H1 (cell line): ENCODE measurements at regions not wholly inside any gene's neighbourhood (a gene's known extent, or its start where the extent isn't known, plus 50 kb on each side); places are given as distances from the start of the nearest gene placed in this dataset.

Experiments used
- CTCF ChIA-PET: fragments of 300-600 bp; sonication (Branson Sonifier 250); formaldehyde crosslinking; loops from one replicate; lab custom pipeline; 2021; ENCODE audit not compliant: partially characterized antibody; lab: Charles Lee
- POLR2A ChIA-PET: fragments of 300-600 bp; sonication (Branson Sonifier 250); formaldehyde crosslinking; loops from one replicate; lab custom pipeline; 2021; ENCODE audit warnings: inconsistent platforms; ENCODE audit not compliant: partially characterized antibody; lab: Charles Lee
- DNase-seq, 2 experiments: peaks; one replicate each; pipeline versions ENCODE4 v3.0.0 to v3.0.0-alpha.2; 2010 to 2022; ENCODE audit warnings: low spot score in 2 of 2, low read depth in 1 of 2, mixed read lengths in 1 of 2
- FAIRE-seq: peaks from 2 replicates; lab custom pipeline; 2011; peaks lifted over from hg19 to GRCh38; lab: Jason Lieb, UNC
- H2AFZ ChIP-seq: 2 replicates; pipeline ENCODE4 v1.8.1; 2012; ENCODE audit warnings: low read length, inconsistent platforms
- H2AK5ac ChIP-seq: 2 replicates; pipeline ENCODE4 v1.6.1; 2013; ENCODE audit warnings: low read depth, low read length
- H2BK120ac ChIP-seq: replicated peaks from 2 replicates; pipeline ENCODE3; 2013; ENCODE audit warnings: low read depth, low read length, inconsistent platforms
- H2BK12ac ChIP-seq: 2 replicates; pipeline ENCODE4 v1.6.1; 2013; ENCODE audit warnings: low read depth, low read length
- H2BK15ac ChIP-seq: 2 replicates; pipeline ENCODE4 v1.6.1; 2013; ENCODE audit warnings: low read length
- H2BK20ac ChIP-seq: 2 replicates; pipeline ENCODE4 v1.6.1; 2013; ENCODE audit warnings: low read length
- H2BK5ac ChIP-seq: 2 replicates; pipeline ENCODE4 v1.6.1; 2013; ENCODE audit warnings: low read depth, low read length
- H3K14ac ChIP-seq: 2 replicates; pipeline ENCODE4 v1.6.1; 2013; ENCODE audit warnings: inconsistent platforms; ENCODE audit not compliant: insufficient read length
- H3K18ac ChIP-seq: 2 replicates; pipeline ENCODE4 v1.6.1; 2013; ENCODE audit warnings: low read length; ENCODE audit errors: extremely low read depth
- H3K23ac ChIP-seq: 2 replicates; pipeline ENCODE4 v1.6.1; 2013; ENCODE audit warnings: inconsistent platforms; ENCODE audit not compliant: insufficient read length
- H3K23me2 ChIP-seq: 2 replicates; pipeline ENCODE4 v1.6.1; 2013; ENCODE audit warnings: low read depth, low read length
- H3K27ac ChIP-seq: 2 replicates; pipeline ENCODE4 v1.6.1; 2011; ENCODE audit warnings: low read depth, low read length, inconsistent platforms
- H3K27me3 ChIP-seq, 4 experiments: replicated peaks in 1 of 4; 1 replicate in 1 of 4; 2 replicates in 3 of 4; pipeline versions ENCODE4 v1.6.1 to v1.8.1; 2011 to 2013; ENCODE audit warnings: low read length in 3 of 4, mild to moderate bottlenecking in 3 of 4, inconsistent platforms in 2 of 4, mixed read lengths in 2 of 4, moderate library complexity in 1 of 4; ENCODE audit not compliant: control insufficient read depth in 3 of 4, insufficient read depth in 3 of 4; ENCODE audit errors: extremely low read depth in 1 of 4
- H3K36me3 ChIP-seq, 4 experiments: 2 replicates each; pipeline versions ENCODE4 v1.6.1 to v1.8.1; 2011 to 2013; ENCODE audit warnings: mild to moderate bottlenecking in 4 of 4, low read length in 3 of 4, moderate library complexity in 2 of 4, control low read depth in 1 of 4, inconsistent platforms in 1 of 4; ENCODE audit not compliant: insufficient read depth in 4 of 4, control insufficient read depth in 2 of 4
- H3K4ac ChIP-seq: replicated peaks from 2 replicates; pipeline ENCODE3; 2013; ENCODE audit warnings: low read length, low read depth, mixed read lengths, inconsistent platforms; ENCODE audit not compliant: insufficient read length
- H3K4me1 ChIP-seq, 4 experiments: replicated peaks in 1 of 4; 1 replicate in 1 of 4; 2 replicates in 3 of 4; pipeline versions ENCODE4 v1.6.1 to v1.8.1; 2011 to 2013; ENCODE audit warnings: low read length in 3 of 4, inconsistent platforms in 2 of 4, mixed read lengths in 1 of 4; ENCODE audit not compliant: insufficient read depth in 4 of 4, control insufficient read depth in 3 of 4
- H3K4me2 ChIP-seq, 2 experiments: 2 replicates each; pipeline versions ENCODE4 v1.6.1 to v1.8.1; 2011 to 2013; ENCODE audit warnings: low read depth in 2 of 2, low read length in 2 of 2, control low read depth in 1 of 2, inconsistent platforms in 1 of 2, mild to moderate bottlenecking in 1 of 2; ENCODE audit not compliant: insufficient read depth in 1 of 2
- H3K4me3 ChIP-seq, 4 experiments: fragments of 200-600, 300-600 bp in 1 of 4; sonication (generic), shearing (Covaris generic), sonication (Bioruptor Twin) in 1 of 4; 2 replicates each; pipeline versions ENCODE4 v1.5.1 to v1.8.1; 2011 to 2016; ENCODE audit warnings: low read length in 4 of 4, low read depth in 3 of 4, control low read depth in 2 of 4, inconsistent platforms in 2 of 4, mild to moderate bottlenecking in 2 of 4, mixed read lengths in 1 of 4, moderate library complexity in 1 of 4; ENCODE audit not compliant: insufficient read depth in 2 of 4; ENCODE audit errors: extremely low read depth in 1 of 4
- H3K56ac ChIP-seq: replicated peaks from 2 replicates; pipeline ENCODE3; 2013; ENCODE audit warnings: low read depth, mild to moderate bottlenecking, mixed read lengths, low read length, inconsistent platforms; ENCODE audit not compliant: insufficient read length
- H3K79me1 ChIP-seq: 2 replicates; pipeline ENCODE4 v1.6.1; 2013; ENCODE audit warnings: low read depth, low read length, control low read depth
- H3K79me2 ChIP-seq, 2 experiments: 2 replicates each; pipeline versions ENCODE4 v1.6.1 to v1.8.1; 2012 to 2013; ENCODE audit warnings: low read length in 2 of 2, mild to moderate bottlenecking in 2 of 2, inconsistent platforms in 1 of 2; ENCODE audit not compliant: insufficient read depth in 2 of 2, control insufficient read depth in 1 of 2
- H3K9ac ChIP-seq, 4 experiments: replicated peaks in 1 of 4; 1 replicate in 1 of 4; 2 replicates in 3 of 4; pipeline versions ENCODE4 v1.6.1 to v1.8.1; 2011 to 2013; ENCODE audit warnings: low read depth in 3 of 4, low read length in 3 of 4, control low read depth in 2 of 4, mild to moderate bottlenecking in 2 of 4, moderate library complexity in 2 of 4, inconsistent platforms in 1 of 4; ENCODE audit errors: extremely low read depth in 1 of 4
- H3K9me3 ChIP-seq, 2 experiments: 2 replicates each; pipeline versions ENCODE4 v1.6.1 to v1.8.1; 2012 to 2013; ENCODE audit warnings: mild to moderate bottlenecking in 2 of 2, moderate library complexity in 2 of 2, control low read depth in 1 of 2, inconsistent platforms in 1 of 2, low read depth in 1 of 2, low read length in 1 of 2, mixed read lengths in 1 of 2; ENCODE audit not compliant: insufficient read depth in 2 of 2
- H4K20me1 ChIP-seq, 2 experiments: replicated peaks in 1 of 2; 2 replicates each; pipeline versions ENCODE3 to v1.8.1; 2011 to 2013; ENCODE audit warnings: inconsistent platforms in 2 of 2, low read length in 2 of 2, mild to moderate bottlenecking in 1 of 2; ENCODE audit not compliant: insufficient read depth in 2 of 2, control insufficient read depth in 1 of 2
- H4K5ac ChIP-seq: 2 replicates; pipeline ENCODE4 v1.6.1; 2013; ENCODE audit warnings: low read length, low read depth, mixed read lengths, inconsistent platforms; ENCODE audit not compliant: insufficient read length
- H4K8ac ChIP-seq: 2 replicates; pipeline ENCODE4 v1.8.0; 2013; ENCODE audit warnings: mild to moderate bottlenecking, moderate library complexity, low read length, inconsistent platforms; ENCODE audit not compliant: insufficient read depth; ENCODE audit errors: extremely low read depth
- H4K91ac ChIP-seq: replicated peaks from 2 replicates; pipeline ENCODE3; 2013; ENCODE audit warnings: low read length, mixed read lengths, inconsistent platforms; ENCODE audit not compliant: insufficient read length
- ATF3 ChIP-seq: IDR thresholded peaks from 2 replicates; pipeline ENCODE4 v1.6.1; 2011; ENCODE audit warnings: low read depth, mild to moderate bottlenecking, low read length; ENCODE audit not compliant: insufficient read depth
- BCL11A ChIP-seq, 2 experiments: IDR thresholded peaks; one replicate each; pipeline ENCODE4 v1.6.1; 2011; ENCODE audit warnings: low read depth in 2 of 2, low read length in 2 of 2, mild to moderate bottlenecking in 2 of 2
- CHD2 ChIP-seq: IDR thresholded peaks from 2 replicates; pipeline ENCODE4 v1.6.1; 2012; ENCODE audit warnings: low read length, improper control_type of control experiment
- CREB1 ChIP-seq: IDR thresholded peaks from 2 replicates; pipeline ENCODE4 v1.6.1; 2012; ENCODE audit warnings: inconsistent platforms
- CTBP2 ChIP-seq: IDR thresholded peaks from 2 replicates; pipeline ENCODE4 v1.7.0; 2011; ENCODE audit warnings: borderline replicate concordance, mild to moderate bottlenecking, moderate library complexity, mixed read lengths, low read length; ENCODE audit not compliant: insufficient read depth, insufficient read length
- KDM5A ChIP-seq: fragments of 200-600 bp; IDR thresholded peaks from 2 replicates; pipeline ENCODE4 v1.7.1; 2012; ENCODE audit warnings: mild to moderate bottlenecking, low read length, inconsistent platforms, mixed read lengths
- RFX5 ChIP-seq: IDR thresholded peaks from 2 replicates; pipeline ENCODE4 v1.6.1; 2011; ENCODE audit warnings: low read depth, low read length, improper control_type of control experiment, borderline replicate concordance
- SP2 ChIP-seq: IDR thresholded peaks from 2 replicates; pipeline ENCODE4 v1.6.1; 2012; ENCODE audit warnings: mild to moderate bottlenecking, low read length, inconsistent platforms
- SP4 ChIP-seq: IDR thresholded peaks from 2 replicates; pipeline ENCODE4 v1.6.1; 2012; ENCODE audit warnings: low read length, inconsistent platforms
- TCF12 ChIP-seq: IDR thresholded peaks from 2 replicates; pipeline ENCODE4 v1.6.1; 2011; ENCODE audit warnings: low read depth, mild to moderate bottlenecking, low read length
- YY1 ChIP-seq: IDR thresholded peaks from 2 replicates; pipeline ENCODE4 v1.6.1; 2011; ENCODE audit warnings: low read depth, mild to moderate bottlenecking, low read length
- WGBS, 2 experiments: shearing (Covaris generic) in 1 of 2; methylation state at CpG; one replicate each; pipeline versions ENCODE4 v1.1.6 to v1.1.7; 2013 to 2015; ENCODE audit warnings: low lambda C conversion rate in 2 of 2, mixed read lengths in 2 of 2, inconsistent platforms in 1 of 2, low coverage in 1 of 2, missing lambda C conversion rate in 1 of 2; ENCODE audit not compliant: insufficient replicate concordance in 2 of 2, insufficient coverage in 1 of 2, insufficient read length in 1 of 2; ENCODE audit errors: extremely low coverage in 1 of 2, missing lambda C conversion rate in 1 of 2; 5-methylcytosine and 5-hydroxymethylcytosine counted together

DNA sequence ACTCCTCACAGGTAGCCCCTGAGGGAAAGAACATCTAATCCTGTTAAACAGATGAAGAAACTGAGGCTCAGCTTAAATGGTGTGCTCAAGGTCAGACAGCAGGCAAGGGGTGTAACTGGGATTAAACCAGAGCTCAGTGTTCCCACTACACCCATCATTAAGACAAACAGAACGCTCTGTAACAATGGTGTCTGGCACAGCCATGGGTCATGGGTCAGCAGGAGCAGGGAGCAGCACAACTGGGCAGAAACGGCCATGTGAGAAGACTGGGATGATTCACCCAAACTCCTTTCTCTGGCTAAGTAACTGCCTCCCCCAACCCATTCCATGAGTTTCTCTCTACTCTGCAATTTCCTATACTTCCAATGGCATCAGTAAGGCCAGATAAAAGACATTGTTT, 85.5 kb upstream of the PDE1C start:
- H4K20me1 ChIP-seq = no peaks in the 10 kb centered on the region
- CTCF ChIA-PET = interaction anchor here (0.7 to 2.0 kb wide), 2 partner anchors 9 to 341 kb away, joined by 4 to 7 read pairs; no protein-coding TSS in a partner anchor

More for the DNA sequence above, 85.5 kb upstream of the PDE1C start:
- H3K4me3 ChIP-seq = no peak overlapping the region
- H4K8ac ChIP-seq = no peak overlapping the region
- H3K27me3 ChIP-seq = no peaks in the 10 kb centered on the region; a peak in 2 of 7 replicates
- no peaks in the 10 kb centered on the region for H3K79me2 ChIP-seq
- TF ChIP-seq CTBP2 (no peak), KDM5A (no peak), TCF12 (no peak), CHD2 (no peak), BCL11A (IDR thresholded peaks at IDR 0.05; ENCODE audit: low read depth in 2 of 2, low read length in 2 of 2) (no peak), SP2 (no peak), CREB1 (no peak), RFX5 (no peak), YY1 (no peak), ATF3 (no peak), SP4 (no peak)
- H3K14ac ChIP-seq = no peak overlapping the region
- H2BK12ac ChIP-seq = no peak overlapping the region
- H3K9ac ChIP-seq = no peak overlapping the region
- 91% methylated on average over 2 of the region's 2 CpGs; no CpG with 5 or more reads in 1 of the 2 experiments for WGBS, 2 experiments
- no peak overlapping the region for H3K27ac ChIP-seq
- no peak overlapping the region for H2BK120ac ChIP-seq
- POLR2A ChIA-PET = no interaction called here
- H2BK15ac ChIP-seq = no peak overlapping the region
- no peak overlapping the region for H2AK5ac ChIP-seq
- no peak overlapping the region for H4K91ac ChIP-seq
- no peak overlapping the region for H2BK20ac ChIP-seq
- H3K79me1 ChIP-seq = no peaks in the 10 kb centered on the region
- H3K9me3 ChIP-seq = no peaks in the 10 kb centered on the region
- H2AFZ ChIP-seq = no peak overlapping the region
- FAIRE-seq = no peak
- 0 out of 7 replicates have a peak, but pooled peaks cover 0 to 2% (median 0%) of the 10 kb centered on the region in 4 experiments for H3K4me1 ChIP-seq
- no peak overlapping the region for H3K4me2 ChIP-seq
- no peaks in the 10 kb centered on the region for H3K23me2 ChIP-seq
- no peak overlapping the region for H2BK5ac ChIP-seq
- H3K18ac ChIP-seq = no peak overlapping the region
- DNase-seq = no peak
- H3K56ac ChIP-seq = no peak overlapping the region
- H4K5ac ChIP-seq = no peak overlapping the region
- no peak overlapping the region for H3K4ac ChIP-seq
- no peak overlapping the region for H3K23ac ChIP-seq
- no peaks in the 10 kb centered on the region for H3K36me3 ChIP-seq
